ENCODE measurements at regions not wholly inside any gene's neighbourhood (a gene's known extent, or its start where the extent isn't known, plus 50 kb on each side); places are given as distances from the start of the nearest gene placed in this dataset.
A peak's percentile ranks its signal among the peaks of the same experiment; 100 is the strongest.

DNA sequence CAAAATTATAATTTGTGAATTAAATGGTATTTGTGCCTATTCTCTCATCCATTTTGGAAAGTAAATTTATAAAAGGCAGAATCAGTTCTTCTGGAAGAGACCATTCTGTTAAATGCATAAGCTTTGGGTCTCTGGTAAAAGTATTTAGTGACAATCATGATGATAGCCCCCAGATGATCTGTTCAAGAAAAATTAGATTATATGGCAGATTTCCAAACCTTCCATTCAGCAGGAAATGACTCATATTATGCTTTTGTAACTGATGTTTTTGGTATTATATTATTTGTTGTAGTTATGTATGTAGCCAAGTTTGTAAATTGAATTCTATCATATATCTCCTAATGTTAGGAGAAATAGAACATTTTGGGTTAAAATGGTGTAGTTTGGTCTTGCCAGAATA, 340.8 kb upstream of the DPH6 start:
- BruUV-seq (replicated peaks), result no TSS peak
- Mint-ChIP-seq H3K27ac (ENCODE audit: low read depth, unreplicated experiment) (peak overlapping the region; percentile 51), H3K9me3 (ENCODE audit: unreplicated experiment) (no peaks in the 10 kb centered on the region), H3K4me1 (ENCODE audit: insufficient read depth, unreplicated experiment) (peaks cover 22% of the 10 kb centered on the region), H3K4me3 (ENCODE audit: unreplicated experiment) (no peak overlapping the region), H3K27me3 (ENCODE audit: insufficient read depth, unreplicated experiment) (no peaks in the 10 kb centered on the region), H3K36me3 (ENCODE audit: insufficient read depth, unreplicated experiment) (no peaks in the 10 kb centered on the region)
- ChIA-PET CTCF (interaction anchor here (0.6 kb wide), 1 partner anchor 117 kb away, joined by 3 read pairs; no protein-coding TSS in a partner anchor), POLR2A (no interaction called here)
- peak; percentile 38 for DNase-seq (ENCODE audit: unreplicated experiment)
- TF ChIP-seq, protein P1, sequence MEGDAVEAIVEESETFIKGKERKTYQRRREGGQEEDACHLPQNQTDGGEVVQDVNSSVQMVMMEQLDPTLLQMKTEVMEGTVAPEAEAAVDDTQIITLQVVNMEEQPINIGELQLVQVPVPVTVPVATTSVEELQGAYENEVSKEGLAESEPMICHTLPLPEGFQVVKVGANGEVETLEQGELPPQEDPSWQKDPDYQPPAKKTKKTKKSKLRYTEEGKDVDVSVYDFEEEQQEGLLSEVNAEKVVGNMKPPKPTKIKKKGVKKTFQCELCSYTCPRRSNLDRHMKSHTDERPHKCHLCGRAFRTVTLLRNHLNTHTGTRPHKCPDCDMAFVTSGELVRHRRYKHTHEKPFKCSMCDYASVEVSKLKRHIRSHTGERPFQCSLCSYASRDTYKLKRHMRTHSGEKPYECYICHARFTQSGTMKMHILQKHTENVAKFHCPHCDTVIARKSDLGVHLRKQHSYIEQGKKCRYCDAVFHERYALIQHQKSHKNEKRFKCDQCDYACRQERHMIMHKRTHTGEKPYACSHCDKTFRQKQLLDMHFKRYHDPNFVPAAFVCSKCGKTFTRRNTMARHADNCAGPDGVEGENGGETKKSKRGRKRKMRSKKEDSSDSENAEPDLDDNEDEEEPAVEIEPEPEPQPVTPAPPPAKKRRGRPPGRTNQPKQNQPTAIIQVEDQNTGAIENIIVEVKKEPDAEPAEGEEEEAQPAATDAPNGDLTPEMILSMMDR (IDR thresholded peaks at IDR 0.05; ENCODE audit: unreplicated experiment), result no peak
- intact Hi-C loops (cut with micrococcal nuclease), result no loop called here

- ChIA-PET CTCF (interaction anchor here (0.6 kb wide), 1 partner anchor 82 kb away, joined by 5 read pairs; no protein-coding TSS in a partner anchor), POLR2A (no interaction called here)
- no peak overlapping the region for H3K4me3 Mint-ChIP-seq (ENCODE audit: unreplicated experiment)
- H3K9me3 Mint-ChIP-seq (ENCODE audit: unreplicated experiment), result no peaks in the 10 kb centered on the region
- H3K4me1 Mint-ChIP-seq (ENCODE audit: insufficient read depth, unreplicated experiment), result peaks cover 22% of the 10 kb centered on the region
- H3K36me3 Mint-ChIP-seq (ENCODE audit: insufficient read depth, unreplicated experiment), result no peaks in the 10 kb centered on the region
- H3K27me3 Mint-ChIP-seq (ENCODE audit: insufficient read depth, unreplicated experiment), result no peaks in the 10 kb centered on the region
- peak; percentile 15 for DNase-seq (ENCODE audit: unreplicated experiment)
- intact Hi-C loops (cut with micrococcal nuclease), result no loop called here
- no TSS peak for BruUV-seq (replicated peaks)
- H3K27ac Mint-ChIP-seq (ENCODE audit: low read depth, unreplicated experiment), result no peak overlapping the region
- TF ChIP-seq, protein P1 (IDR thresholded peaks at IDR 0.05; ENCODE audit: unreplicated experiment), result no peak
Measured at GRCh38 chr15:35888815-35889214, 342.9 kb upstream of the DPH6 start.

DNA sequence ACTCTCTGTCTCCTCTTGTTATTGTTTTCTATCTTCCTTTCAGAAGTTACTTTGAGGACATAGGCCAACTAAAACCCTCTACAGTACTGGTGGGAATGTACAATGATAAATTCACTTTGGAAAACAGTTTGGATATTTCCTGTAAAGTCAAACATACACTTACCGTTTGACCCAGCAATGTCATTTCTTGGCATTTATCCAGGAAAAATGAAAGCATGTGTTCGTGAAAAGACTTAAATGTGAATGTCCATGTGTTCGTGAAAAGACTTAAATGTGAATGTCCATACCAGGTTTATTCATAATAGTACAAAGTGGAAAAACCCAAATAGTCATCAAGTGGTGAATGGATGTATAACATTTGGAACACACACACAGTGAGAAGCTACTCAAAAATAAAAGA, 361.5 kb upstream of the DPH6 start:
- DNase-seq (ENCODE audit: unreplicated experiment), result no peak
- intact Hi-C loops (cut with micrococcal nuclease), result no loop called here
- no TSS peak for BruUV-seq (replicated peaks)
- Mint-ChIP-seq H3K4me1 (ENCODE audit: insufficient read depth, unreplicated experiment) (no peaks in the 10 kb centered on the region), H3K27ac (ENCODE audit: low read depth, unreplicated experiment) (no peak overlapping the region), H3K4me3 (ENCODE audit: unreplicated experiment) (no peak overlapping the region), H3K9me3 (ENCODE audit: unreplicated experiment) (no peaks in the 10 kb centered on the region), H3K36me3 (ENCODE audit: insufficient read depth, unreplicated experiment) (no peaks in the 10 kb centered on the region), H3K27me3 (ENCODE audit: insufficient read depth, unreplicated experiment) (no peaks in the 10 kb centered on the region)
- TF ChIP-seq, protein P1 (IDR thresholded peaks at IDR 0.05; ENCODE audit: unreplicated experiment), result no peak
- ChIA-PET CTCF (no interaction called here), POLR2A (no interaction called here)

- no peaks in the 10 kb centered on the region for H3K4me1 Mint-ChIP-seq (ENCODE audit: insufficient read depth, unreplicated experiment)
- H3K4me3 Mint-ChIP-seq (ENCODE audit: unreplicated experiment), result no peak overlapping the region
- DNase-seq (ENCODE audit: unreplicated experiment), result no peak
- no peak overlapping the region for H3K27ac Mint-ChIP-seq (ENCODE audit: low read depth, unreplicated experiment)
- H3K27me3 Mint-ChIP-seq (ENCODE audit: insufficient read depth, unreplicated experiment), result no peaks in the 10 kb centered on the region
- TF ChIP-seq, protein P1 (IDR thresholded peaks at IDR 0.05; ENCODE audit: unreplicated experiment), result no peak
- intact Hi-C loops (cut with micrococcal nuclease), result no loop called here
- H3K36me3 Mint-ChIP-seq (ENCODE audit: insufficient read depth, unreplicated experiment), result no peaks in the 10 kb centered on the region
- no TSS peak for BruUV-seq (replicated peaks)
- ChIA-PET CTCF (no interaction called here), POLR2A (no interaction called here)
- no peaks in the 10 kb centered on the region for H3K9me3 Mint-ChIP-seq (ENCODE audit: unreplicated experiment)
Measured at GRCh38 chr15:35909414-35909813, 363.4 kb upstream of the DPH6 start.

Data from MCF 10A (cell line).